BJ (cell line): ENCODE measurements at regions not wholly inside any gene's neighbourhood (a gene's known extent, or its start where the extent isn't known, plus 50 kb on each side); places are given as distances from the start of the nearest gene placed in this dataset.

Experiments
- CTCF ChIA-PET: fragments of 350-600 bp; formaldehyde crosslinking; extraction: SDS; loops from one replicate; lab custom pipeline; 2021; ENCODE audit warnings: antibody characterized with exemption, inconsistent platforms; lab: Yijun Ruan, JAX
- POLR2A ChIA-PET: fragments of 300-600 bp; sonication (Branson Sonifier 250); formaldehyde crosslinking; extraction: SDS; loops from one replicate; lab custom pipeline; 2021; ENCODE audit warnings: antibody characterized with exemption; lab: Charles Lee
- DNase-seq: peaks from one replicate; pipeline ENCODE4 v3.0.0-alpha.2; 2011; ENCODE audit warnings: low read depth
- H3K27me3 ChIP-seq: 2 replicates; pipeline ENCODE4 v1.6.0; 2011; ENCODE audit warnings: low read length; ENCODE audit not compliant: control insufficient read depth, insufficient read depth
- H3K36me3 ChIP-seq: 2 replicates; pipeline ENCODE4 v1.5.1; 2011; ENCODE audit warnings: low read length; ENCODE audit not compliant: control insufficient read depth, insufficient read depth
- H3K4me3 ChIP-seq: 2 replicates; pipeline ENCODE4 v1.5.1; 2011; ENCODE audit warnings: low read depth, mild to moderate bottlenecking, control low read depth, low read length
- TF ChIP-seq, protein P1 (sequence below): IDR thresholded peaks from 2 replicates; pipeline ENCODE4 v1.5.1; 2011; ENCODE audit warnings: low read depth, mild to moderate bottlenecking, control low read depth, inconsistent platforms, low read length, moderate library complexity; ENCODE audit not compliant: insufficient read depth

DNA sequence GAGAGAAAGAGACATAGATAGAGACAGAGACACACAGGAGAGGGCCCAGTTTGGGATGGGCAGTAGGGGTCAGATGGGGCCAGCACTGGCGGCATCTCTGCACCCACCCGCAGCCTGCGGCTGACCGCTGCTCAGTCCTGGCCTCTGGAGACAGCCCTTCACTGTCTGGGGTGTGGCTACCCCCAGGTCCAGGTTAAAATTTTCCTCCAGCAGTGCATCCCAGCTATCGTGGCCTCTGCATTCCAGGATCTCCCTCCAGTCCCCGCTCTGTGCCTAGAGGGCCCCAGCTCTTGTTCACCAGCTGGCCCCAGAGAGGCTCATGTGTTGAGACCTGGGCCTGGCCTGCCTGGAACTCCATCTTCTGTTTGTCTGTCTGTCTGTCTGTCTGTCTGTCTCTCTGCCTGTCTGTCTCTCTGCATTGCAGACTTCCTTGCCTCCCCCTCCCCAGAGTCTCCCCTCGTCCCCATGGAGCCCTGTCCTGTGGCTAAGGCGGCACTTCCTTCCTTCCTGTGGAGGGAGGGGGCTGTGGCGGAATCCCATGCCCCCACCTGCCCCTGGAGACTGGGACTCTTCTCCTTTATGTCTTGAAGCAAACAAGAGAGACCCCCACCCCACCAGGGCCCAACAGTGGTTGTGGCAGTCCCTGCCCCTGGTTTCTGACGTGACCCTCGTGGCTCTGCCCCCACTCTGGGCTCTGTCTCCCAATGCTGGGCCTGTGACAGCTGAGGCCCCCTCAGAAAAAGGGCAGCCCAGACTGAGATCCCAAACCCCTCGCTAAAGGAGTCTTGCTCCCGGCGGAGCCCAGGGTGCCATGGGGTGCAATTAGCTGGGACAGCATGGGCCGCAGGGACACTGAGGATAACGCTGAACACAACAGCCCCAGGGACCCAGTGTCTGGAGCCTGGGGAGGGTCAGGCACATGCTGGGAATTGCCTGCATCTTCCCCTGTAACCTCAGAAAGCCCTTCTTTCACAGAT is 241.8 kb downstream of the NPHP4 start:
- Histone ChIP-seq H3K4me3 (no peak overlapping the region), H3K27me3 (no peaks in the 10 kb centered on the region), H3K36me3 (no peaks in the 10 kb centered on the region)
- ChIA-PET POLR2A (no interaction called here), CTCF (no interaction called here)
- no peak for DNase-seq
- TF ChIP-seq, protein P1, sequence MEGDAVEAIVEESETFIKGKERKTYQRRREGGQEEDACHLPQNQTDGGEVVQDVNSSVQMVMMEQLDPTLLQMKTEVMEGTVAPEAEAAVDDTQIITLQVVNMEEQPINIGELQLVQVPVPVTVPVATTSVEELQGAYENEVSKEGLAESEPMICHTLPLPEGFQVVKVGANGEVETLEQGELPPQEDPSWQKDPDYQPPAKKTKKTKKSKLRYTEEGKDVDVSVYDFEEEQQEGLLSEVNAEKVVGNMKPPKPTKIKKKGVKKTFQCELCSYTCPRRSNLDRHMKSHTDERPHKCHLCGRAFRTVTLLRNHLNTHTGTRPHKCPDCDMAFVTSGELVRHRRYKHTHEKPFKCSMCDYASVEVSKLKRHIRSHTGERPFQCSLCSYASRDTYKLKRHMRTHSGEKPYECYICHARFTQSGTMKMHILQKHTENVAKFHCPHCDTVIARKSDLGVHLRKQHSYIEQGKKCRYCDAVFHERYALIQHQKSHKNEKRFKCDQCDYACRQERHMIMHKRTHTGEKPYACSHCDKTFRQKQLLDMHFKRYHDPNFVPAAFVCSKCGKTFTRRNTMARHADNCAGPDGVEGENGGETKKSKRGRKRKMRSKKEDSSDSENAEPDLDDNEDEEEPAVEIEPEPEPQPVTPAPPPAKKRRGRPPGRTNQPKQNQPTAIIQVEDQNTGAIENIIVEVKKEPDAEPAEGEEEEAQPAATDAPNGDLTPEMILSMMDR = no peak

DNA sequence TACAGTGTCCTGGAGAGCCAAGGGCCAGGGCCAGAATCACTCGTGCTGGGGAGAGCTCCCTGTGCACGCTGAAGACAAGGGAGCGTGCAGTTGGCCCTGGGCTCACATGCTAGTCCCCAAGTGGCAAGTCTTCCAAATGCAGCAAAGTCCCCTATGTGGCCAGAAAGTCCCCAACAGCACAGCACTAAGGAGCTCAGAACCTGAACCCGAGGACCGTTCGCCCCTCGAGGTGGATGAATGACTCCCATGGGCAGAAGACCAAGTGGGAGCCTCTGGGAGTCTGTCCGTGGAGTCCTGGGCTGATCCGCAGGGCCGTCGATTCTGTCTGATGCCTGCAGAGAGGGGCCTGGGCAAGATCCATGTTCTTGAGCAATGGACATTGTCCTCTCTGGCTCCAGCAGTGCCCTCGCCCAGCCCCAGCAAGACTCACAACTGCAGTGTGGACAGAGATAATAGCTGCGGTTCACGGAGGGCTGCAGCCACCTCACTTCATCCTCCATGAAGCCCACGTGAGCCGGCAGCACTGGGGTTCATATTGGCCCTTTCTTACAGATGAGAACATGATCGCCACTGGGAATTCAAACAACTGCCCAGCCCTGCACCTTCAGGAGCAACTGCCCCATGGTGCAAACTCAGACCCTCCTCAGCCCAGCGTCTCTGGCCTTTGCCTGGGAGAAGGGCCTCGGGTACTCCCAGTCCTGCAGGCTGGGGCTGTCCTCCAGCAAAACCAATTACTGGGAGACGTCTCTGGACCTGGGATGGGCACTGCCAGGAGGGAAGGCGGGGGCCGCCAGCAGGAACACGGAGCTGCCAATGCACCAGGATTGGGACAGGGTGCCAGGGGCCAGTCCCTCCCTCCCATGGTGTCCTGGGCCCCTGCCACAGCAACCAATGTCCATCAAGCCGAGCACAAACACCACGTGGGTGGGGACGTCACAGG is 243.7 kb downstream of the NPHP4 start:
- Histone ChIP-seq H3K4me3 (no peak overlapping the region), H3K27me3 (no peaks in the 10 kb centered on the region), H3K36me3 (no peaks in the 10 kb centered on the region)
- ChIA-PET CTCF (no interaction called here), POLR2A (no interaction called here)
- TF ChIP-seq, protein P1 = no peak
- no peak for DNase-seq

DNA sequence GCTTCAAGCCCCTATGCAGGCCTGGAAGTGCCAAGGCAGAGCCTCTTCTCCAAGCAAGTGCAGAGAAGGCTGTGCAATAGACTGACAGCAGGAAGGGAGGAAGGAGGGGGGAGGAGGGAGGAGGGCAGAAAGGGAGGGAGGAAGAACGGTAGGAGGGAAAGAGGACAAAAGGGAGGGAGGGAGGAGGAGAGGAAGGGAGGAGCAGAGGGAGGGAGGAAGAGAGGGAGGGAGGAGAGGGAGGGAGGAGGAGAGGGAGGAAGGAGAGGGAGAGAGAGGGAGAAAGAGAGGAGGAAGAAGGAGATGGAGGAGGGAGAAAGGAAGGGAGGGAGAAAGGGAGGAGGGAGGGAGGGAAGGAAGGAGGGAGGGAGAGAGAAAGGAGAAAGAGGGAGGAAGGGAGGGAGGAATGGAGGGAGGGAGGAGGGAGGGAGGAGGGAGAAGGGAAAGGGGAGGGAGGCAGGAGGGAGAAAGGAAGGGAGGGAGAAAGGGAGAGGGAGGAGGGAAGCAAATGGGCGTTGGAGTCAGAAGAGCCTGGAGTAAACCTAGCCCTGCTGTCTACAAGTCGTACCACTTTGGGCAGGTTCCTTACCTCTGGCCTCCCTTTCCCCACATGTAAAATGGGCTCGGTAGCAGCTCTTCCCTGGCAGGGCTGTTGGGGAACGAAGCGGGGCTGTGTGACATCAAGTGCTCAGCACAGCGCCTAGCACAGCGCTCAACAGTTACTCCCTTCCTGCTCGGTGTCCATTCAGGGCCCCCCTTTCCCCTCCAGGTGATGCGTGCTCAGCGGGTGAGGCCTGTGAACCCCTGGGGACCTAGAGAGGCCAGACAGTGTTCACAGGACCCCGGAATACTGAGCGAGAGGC is 244.6 kb downstream of the NPHP4 start:
- TF ChIP-seq, protein P1 = no peak
- CTCF ChIA-PET = no interaction called here
- Histone ChIP-seq H3K4me3 (no peak overlapping the region), H3K36me3 (no peaks in the 10 kb centered on the region), H3K27me3 (no peaks in the 10 kb centered on the region)
- no peak for DNase-seq
- POLR2A ChIA-PET = no interaction called here

DNA sequence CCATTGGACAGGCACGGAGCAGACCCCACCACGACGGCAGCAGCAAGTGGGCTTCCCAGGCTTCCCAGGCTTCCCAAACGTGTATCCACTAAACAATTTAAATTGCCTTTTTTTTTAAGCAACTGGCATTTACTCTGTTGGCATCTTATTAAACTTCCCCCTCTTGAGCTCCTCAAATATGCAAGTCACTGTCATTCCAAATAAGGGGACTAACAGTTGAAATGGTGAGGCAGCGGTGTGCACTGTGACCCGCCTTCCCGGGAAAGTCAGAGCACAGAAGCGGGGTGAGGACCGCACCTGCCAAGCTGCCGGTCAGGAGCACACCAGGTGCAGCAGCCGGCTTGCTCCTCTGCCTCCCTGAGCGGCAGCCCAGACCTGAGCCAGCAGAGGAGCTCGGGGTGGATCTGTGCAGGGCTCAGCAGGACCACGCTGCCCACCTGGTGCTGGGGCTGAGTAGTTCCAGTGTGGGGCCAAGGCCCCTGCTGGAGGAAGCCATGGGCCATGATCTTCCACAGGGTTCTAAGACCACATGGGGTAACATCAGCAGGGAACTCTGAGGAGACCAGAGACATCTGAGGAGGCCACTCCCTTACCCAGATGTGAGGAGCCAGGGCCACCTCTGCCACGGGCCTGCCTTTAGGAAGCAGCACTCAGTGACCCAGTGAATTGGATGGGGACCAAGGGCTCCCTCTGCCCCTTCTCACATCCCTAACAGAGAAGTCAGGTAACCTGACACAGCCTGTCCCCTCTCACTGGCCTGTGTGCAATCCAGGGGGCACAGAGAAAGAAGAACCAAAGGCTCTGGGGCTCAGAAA is 245.4 kb downstream of the NPHP4 start:
- ChIA-PET CTCF (interaction anchor here (1.3 kb wide), 1 partner anchor 18 kb away, joined by 3 read pairs; no protein-coding TSS in a partner anchor), POLR2A (no interaction called here)
- Histone ChIP-seq H3K4me3 (no peak overlapping the region), H3K36me3 (no peaks in the 10 kb centered on the region), H3K27me3 (no peaks in the 10 kb centered on the region)
- TF ChIP-seq, protein P1 = no peak
- no peak for DNase-seq
